ENCODE measurements at regions not wholly inside any gene's neighbourhood (a gene's known extent, or its start where the extent isn't known, plus 50 kb on each side); places are given as distances from the start of the nearest gene placed in this dataset.

DNA sequence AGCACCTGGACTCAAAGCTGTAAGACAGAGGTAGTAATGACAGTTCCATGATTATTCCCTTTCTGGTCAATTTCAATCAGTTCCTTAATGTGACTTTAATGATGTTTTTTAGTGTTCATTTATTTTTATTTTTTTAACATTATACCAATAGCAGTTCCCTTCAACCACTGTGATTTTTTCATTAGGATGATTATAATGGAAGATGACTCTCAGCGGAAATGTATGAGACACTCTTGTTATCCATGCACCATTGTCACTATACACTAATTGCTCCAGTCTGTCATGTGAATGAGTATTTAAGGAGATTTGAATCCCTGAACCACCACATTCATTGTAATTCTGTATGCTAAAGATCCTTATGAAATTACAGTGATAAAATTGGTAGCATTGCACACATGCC, 2102.3 kb upstream of the AGA start:
- no peak for DNase-seq

DNA sequence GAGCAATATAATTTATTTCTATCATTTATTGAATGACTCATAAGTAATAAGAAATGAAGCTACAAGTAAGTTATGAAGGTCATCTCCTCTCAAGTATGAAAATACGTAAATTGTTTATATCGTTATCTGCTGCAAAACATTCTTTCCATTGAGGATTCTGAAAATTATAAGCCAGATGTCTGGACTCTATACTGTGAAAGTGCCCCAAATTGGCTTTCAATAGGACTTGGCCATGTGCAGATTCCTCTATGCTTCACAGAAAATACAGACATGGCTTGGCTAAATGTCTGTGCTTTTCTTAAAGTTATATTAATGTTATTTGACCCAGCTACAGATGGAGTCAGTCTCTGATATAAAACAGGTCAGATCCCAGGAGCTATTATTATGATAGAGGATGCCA, 2109.9 kb upstream of the AGA start:
- DNase-seq, result no peak

DNA sequence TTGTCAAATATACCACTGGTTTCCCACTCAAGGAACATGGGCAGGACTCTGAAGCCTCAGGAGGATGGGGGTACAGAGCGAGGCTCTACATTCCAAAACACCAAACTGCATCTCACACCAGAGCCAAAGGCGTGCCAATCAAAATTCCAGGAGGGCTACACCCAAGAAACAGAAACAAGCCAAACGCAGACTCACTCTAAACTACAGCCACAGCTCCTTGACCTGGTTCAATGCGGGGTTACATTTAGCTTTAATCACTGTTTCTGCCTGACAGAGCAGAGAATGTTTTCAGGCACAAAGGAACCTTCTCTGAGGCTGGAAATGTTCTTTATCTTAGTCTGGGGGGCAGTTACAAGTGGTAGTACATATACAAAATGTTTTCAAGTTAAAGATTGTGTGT, 2121.5 kb upstream of the AGA start:
- DNase-seq, result no peak

DNA sequence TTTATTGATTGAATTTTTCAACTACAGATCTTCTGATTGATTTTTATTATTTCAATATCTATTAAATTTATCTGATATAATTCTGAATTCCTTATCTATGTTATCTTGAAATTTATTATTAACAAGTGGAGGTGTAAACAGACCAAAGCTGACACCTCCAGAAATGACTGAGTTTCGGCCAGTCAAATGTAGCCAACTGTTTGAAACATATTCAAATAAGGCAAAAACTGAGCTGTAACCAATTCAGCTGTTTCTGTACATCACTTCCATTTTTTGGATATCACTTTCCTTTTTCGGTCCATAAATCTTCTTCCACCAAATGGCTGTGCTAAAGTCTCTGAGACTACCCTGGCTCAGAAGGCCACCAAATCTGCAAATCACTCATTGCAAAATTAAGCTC, 2127.3 kb upstream of the AGA start:
- no peak for DNase-seq

DNA sequence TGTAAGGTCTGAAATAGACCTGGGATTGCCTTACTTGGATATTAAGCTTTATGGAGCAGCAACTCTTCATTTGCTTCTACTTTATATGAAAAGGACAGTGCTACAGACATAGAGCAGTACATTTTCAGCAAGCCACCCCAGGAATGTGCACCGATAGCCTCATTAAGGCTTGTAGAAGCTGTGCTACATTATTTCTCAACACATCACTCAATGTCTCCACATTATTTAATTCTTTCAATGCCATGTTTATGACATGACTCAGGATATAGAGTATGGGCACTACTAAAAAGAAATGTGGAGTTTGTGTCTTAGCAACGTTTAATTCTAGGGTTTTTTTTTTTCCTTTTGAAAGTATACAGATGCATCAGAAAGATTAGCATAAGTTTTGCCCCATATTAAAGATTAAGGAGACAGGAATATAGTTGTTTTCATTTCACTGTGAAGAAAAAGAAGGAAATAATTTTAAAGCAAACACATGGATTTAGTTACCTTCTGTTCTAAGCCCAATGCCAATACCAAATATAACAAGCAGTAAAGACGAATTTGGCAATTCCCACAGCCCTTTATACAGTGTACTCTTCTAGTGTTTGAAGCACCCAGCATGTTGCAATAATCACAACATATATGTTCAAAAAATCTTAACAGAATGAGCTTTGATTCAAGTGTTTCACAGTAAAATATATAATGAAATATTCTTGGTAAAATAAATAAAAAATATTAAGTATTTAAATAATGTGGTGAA, 2140.1 kb upstream of the AGA start:
- DNase-seq, result no peak

DNA sequence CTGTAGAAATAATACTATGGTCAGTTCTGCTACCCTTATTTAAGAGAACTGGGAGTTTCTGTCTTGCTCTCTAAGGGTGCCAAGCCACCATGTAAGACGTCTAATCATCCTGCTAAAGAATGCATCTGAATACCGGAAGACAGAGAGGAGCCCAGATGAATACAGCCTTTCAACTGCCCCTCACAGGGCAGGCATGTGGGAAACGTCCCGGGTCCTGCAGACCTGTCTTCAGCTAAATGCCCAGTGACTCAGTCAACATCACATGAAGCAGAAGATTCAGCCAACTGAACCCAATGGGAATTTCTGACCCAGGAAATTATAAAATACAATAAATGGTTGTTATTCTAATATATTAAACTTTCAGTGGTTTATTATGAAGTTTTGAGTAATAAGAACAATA, 2141.0 kb upstream of the AGA start:
- no peak for DNase-seq

DNA sequence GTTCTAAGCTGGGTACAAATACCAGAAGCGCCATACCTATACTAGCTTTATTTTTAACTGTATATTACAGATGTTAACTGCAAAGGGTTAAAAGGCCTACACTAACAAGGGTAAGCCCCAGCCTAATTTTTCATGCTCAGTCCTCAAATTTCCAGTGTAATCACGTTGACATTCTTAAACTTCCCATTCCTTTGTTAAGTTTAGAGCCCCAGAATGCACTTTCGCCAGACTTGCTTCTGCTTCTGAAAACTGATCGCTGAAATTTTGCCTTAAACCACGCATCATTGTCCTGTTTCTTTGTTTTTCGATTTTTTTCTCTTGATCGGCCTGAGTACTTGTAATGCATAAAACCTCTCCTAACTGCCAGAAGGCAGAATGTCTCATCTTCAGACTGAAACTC, 2141.9 kb upstream of the AGA start:
- no peak for DNase-seq

DNA sequence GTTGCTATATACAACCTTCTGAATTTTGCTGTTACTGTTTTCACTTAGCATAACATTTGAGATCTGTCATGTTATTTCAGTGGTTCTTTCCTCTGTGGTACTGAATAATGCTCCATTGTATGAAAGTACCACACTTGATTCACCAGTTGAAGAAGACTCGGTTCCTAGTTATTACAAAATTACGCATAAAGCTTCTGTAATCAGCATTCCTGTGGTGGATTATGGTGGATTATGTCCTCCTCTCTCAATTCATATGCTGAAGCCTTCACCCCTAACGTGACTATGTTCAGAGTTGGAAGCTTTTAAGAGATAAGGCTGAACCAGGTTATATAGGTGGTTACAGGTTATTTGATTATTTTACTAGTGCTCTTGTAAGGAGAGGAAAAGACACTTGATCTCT, 2143.5 kb upstream of the AGA start:
- no peak for DNase-seq

DNA sequence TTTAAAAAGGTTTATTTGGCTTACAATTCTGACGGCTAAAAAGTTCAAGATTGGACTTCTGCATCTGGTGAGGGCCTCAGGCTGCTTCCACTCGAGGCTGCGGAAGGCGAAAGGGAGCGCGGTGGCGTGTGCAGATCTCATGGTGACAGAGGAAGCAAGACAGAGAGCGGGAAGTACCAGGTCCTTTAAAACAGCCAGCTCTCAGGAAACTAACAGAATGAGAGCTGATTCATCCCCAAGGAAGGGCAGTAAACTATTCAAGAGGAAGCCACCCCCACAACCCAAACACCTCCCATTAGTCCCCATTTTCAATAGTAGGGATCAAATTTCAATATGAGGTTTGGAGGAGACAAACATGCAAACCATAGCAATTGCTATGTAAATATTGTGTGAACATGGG, 2144.2 kb upstream of the AGA start:
- no peak for DNase-seq

DNA sequence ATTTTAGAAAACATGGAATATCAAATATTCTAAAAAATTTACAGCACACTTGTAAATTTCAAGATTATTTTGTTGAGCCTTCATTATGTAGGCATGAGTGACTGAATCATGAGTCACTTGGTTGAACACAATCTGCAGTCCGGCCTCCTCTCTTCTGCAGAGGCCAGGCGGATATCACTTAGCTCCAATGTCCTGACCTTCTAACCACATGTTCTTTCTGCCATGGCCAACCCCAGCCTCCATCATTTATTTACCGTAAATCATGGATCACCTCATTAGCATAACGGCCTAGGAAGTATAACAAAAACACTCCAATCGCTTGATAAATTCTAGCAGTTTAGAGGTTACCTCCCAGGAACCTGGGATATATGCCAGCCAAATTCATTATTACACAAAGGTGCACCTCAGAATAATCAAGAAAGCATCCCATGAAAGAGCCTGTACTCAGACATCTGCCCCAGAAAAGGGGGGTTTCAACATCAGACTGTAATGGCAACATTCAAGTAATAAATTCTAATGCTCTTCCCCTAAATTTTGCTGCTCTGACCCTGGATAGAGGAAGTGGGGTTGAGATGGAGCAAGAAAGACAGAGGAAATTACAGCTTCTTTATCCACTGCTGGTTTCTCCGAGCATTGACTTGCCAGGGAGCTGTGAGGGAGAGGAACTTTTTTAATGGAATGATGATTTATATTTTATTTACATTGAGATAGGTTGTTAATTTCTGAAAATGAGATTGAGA, 2153.6 kb upstream of the AGA start:
- DNase-seq, result no peak

DNA sequence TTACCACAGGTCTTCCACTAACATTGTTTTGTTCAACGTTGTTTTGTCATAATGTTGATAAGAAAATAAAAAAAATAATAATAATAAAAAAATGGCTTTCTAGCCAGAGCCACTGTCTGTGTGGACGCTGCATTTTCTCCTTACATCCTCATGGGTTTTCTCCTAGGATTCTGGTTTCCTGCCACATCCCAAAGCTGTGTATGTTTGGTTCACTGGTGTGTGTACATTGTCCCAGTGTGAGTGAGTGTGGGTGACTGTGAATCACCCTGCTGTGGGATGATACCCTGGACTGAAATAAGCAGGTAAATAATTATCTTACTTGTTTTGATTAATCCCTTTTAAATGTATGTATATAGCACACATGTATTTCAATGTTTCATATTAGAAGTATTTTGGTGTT, 2154.4 kb upstream of the AGA start:
- DNase-seq, result no peak

DNA sequence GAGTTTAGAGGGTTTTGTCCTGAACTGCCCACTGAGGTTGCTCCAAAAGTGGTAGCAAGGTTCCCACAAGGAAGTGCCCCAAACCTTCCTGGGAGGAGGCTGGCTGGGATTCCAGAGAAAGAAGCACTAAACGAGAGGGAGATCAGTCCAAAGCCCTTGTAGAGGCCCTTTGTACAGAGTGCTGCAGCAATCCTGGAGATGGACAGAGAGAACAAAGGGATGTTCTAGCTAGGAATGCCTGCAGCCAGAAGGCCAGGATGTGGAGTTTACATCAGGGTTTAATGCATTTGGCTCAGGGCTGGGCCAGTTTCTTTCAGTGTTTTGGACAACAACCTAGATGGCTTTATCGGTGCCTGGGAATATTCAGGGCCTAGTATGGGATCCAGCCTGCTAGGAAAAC, 2155.1 kb upstream of the AGA start:
- no peak for DNase-seq

DNA sequence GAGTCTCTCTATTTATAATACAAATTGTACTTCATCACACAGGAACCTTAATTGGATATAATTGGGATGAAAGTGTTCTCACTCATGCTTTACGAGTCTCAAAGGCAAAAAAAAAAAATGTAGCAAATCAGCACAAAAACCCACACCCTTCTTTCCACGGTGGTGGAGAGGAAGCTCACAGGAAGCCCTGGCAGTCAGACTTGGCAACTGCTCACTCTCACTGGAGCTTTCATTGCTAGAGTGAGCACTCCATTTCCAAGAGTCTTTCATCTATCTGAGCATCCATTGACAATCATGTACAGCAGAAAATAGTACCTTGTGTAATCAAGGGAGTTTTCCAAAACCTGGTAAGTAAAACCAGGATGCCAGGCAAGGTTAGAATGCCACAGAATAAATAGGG, 2159.4 kb upstream of the AGA start:
- no peak for DNase-seq

DNA sequence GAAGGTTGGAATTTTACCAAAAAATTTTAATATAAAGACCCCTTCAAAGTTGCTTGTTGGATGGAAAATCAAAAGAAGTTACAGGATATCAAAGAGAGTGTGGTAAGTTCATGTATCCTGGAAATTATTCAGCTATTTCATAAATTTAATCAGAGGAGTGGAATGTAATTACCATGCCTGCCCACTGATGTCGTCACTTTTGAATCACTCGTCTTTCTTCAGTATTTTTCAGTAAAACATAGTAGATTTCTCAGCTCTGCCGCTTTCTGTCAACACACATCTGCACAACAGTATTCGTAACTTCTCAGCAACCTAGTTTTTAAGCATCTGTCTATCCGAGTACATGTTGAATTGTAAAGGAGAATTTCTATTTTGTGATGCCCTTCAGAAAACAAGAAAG, 2163.0 kb upstream of the AGA start:
- DNase-seq, result no peak

DNA sequence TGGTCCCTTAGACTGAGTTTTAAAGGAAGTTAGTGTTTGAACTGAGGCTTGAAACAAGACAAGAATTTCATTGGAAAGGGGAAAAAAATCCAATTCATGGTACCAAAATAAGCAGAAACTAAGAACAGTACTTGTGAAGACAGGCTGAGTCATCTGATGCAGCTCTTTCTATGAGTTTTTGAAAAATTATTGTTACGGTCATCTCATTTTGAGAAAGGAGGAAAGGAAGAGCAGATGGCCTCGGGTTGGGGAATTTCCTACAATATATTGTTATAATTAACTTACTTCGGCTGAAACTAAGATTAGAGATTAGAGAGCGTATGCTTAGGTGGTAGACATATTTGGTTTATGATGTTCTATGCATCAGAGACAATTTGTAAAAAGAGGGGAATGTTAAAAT, 2164.8 kb upstream of the AGA start:
- DNase-seq, result no peak

DNA sequence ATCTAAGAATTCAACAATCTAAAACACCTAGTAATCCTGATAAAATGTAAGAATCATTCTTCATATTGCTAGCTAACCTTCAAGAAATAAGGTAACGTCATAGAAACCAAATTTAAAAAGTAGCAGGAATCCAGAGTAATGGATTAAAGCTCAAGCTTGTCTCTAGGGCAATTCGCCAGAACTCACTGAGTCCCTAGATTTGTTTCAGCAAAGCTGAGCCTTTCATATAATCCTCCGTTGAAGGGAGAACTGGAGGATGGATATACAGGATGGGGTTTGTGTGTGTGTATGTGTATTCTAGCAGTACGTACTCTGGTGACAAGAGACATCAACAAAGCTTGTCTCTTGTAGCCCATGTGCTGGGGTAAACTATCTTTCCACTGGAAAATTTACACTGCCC, 2173.5 kb upstream of the AGA start:
- no peak for DNase-seq

DNA sequence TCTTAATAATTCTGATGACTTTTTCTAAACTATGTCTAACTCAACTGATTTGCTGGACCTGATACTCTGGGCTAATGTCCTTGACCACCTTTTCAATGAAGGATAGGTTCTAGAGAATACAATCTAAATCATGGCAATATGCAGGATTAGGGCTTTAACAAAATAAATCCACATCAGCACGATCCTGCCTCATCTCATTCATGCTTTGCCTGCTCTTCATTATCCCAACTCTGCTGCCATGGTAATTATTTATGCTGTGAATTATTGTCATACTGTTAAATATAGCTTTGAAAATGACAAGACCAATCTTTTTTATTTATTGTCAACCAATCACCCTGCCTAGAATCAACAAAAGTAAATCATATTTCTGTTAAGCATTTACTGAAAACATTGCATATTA, 2176.7 kb upstream of the AGA start:
- no peak for DNase-seq

DNA sequence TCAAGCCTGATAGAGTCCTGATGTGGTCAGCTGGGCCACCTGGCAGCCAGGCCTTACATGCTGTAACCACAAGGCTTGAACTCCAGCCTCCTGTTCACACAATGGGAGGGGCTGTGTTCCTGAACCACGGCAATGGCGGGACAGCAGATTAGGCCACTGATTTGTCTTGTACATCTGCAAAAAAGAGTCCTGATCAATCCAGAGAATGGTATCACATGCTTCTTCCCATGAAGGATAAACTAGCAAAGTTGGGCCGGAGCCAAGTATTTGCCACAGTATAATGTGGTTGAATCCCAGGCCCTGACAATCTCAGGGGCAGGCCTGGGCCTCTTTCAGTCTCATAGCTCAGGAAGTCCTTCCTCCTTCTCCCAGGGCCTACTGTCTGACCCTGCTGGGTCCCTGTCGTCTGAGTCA, 2182.5 kb upstream of the AGA start:
- DNase-seq, result peak in 2 of 51 donors; percentile 0

DNA sequence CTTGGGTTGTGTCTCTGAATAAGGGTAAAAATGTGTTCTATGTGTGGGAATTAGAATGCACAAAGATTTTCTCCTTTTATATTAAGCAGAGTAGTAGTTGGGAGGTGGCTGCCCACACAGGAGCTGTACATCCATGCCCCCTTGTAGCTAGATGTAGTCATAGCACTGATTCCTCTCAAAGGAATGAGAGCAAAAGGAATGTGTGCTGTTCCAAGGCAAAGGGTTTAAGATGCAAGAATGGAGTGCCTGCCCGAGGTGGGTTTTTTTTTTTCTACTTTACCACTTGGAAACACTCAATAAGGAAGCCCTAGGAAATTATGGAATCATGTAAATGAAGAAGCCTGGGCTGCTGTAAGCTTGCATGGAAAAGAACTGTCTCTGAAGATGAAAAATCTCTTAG, 2183.2 kb upstream of the AGA start:
- DNase-seq, result no peak

DNA sequence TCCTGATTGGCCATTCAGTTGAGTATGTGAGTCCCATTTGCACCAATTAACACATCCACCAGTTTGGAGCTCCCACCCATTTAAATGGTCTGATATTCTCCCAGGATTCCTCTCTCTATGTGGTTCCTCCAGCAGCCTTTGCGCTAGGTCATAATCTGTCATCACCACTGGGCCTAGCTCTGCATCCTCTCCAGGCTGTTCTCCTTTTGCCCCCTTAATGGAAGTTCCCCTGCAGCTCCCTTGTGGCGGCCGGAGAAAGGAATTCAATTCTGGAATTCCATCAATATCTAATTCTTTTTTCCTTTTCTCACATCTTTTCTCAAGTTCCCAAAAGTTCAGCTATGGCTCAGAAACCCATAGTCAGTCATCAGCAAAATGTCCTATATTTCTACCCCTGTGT, 2184.4 kb upstream of the AGA start:
- no peak for DNase-seq

DNA sequence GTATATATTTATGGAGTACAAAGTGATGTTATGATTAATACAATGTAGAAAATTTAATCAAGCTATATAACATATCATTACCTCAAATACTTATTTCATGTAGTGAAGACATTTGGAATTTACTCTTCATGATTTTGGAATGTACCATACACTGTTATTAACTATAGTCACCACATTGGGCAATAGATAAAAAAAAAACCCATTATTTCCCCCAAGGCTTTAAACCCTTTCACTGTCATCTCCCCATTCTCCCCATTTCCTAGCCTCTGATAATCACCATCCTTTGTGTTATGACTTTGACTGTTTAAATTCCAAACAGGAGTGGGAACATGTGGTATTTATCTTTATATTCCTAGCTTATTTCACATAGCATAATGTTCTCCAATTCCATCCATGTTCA, 2189.1 kb upstream of the AGA start:
- no peak for DNase-seq

DNA sequence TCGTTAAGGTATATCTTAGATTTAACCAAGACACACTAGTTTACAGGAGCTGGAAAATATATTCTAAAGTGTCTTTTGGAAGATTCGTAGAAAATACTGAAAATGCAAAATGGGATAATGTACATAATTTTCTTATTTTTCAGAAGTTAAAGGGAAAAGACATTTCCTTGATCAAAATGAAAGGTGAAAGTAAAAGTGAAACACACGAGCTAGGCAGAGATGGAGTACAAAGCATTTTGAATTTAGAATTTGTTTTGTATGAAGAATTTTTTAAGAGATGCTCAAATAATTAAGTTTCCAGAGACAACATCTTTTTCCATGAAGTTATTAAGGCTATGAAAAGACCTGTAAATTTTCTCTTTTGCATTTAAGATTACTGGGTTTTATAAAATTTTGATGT, 2192.6 kb upstream of the AGA start:
- no peak for DNase-seq

DNA sequence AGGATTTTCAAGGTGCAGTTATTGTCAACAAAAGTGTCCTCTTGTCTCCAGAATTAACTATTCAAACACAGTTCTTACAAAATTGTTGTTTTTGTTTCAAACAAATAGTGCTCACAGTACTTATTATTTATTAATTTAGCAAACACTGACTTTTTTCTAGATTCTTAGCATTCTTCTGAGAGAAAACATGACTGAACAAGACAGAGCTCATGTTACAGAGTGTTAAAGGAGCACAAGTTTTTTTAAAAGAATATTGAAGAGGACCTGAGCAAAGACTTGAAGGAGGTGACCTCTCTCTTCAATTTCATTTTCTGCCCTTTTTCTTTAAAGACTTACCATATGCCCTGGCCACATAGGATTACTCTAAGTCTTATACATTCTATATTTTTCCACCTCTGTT, 2220.3 kb upstream of the AGA start:
- DNase-seq, result no peak

Measured in hypothalamus (tissue), 51 donors.